ENCODE measurements at regions not wholly inside any gene's neighbourhood (a gene's known extent, or its start where the extent isn't known, plus 50 kb on each side); places are given as distances from the start of the nearest gene placed in this dataset.

GRCh38 chr3:105162448-105162847 lies 204.3 kb upstream of the ALCAM start:
- H3K4me3 Mint-ChIP-seq, result no peak overlapping the region
- no peaks in the 10 kb centered on the region for H3K9me3 Mint-ChIP-seq
- H3K27me3 Mint-ChIP-seq, result no peaks in the 10 kb centered on the region
- ATAC-seq, result no peak
- H3K4me1 Mint-ChIP-seq, result no peaks in the 10 kb centered on the region
- no peaks in the 10 kb centered on the region for H3K36me3 Mint-ChIP-seq
- no peak overlapping the region for H3K27ac Mint-ChIP-seq

DNA sequence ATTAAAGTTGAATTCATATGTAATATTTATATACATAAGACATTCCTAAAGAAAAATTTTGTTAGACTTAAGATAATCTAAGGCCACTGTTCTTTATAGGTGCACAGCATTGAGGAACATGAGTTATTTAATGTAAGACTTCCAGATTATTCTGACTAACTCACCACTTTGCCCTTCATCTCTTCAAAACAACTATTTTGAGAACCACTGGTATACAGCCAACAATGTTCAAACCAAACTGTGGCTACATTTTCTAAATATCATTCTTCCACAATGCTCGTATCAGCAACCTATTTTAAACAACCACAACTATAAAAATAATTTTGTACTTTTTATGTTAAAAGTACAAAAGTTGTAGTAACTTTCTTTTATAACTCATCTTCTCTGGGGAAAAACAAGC lies 199.8 kb upstream of the ALCAM start:
- no peak overlapping the region for H3K4me3 Mint-ChIP-seq
- ATAC-seq, result no peak
- H3K27ac Mint-ChIP-seq, result no peak overlapping the region
- H3K9me3 Mint-ChIP-seq, result no peaks in the 10 kb centered on the region
- no peaks in the 10 kb centered on the region for H3K27me3 Mint-ChIP-seq
- no peaks in the 10 kb centered on the region for H3K4me1 Mint-ChIP-seq
- no peaks in the 10 kb centered on the region for H3K36me3 Mint-ChIP-seq

- Mint-ChIP-seq H3K27ac (no peak overlapping the region), H3K4me1 (no peaks in the 10 kb centered on the region), H3K9me3 (no peaks in the 10 kb centered on the region), H3K36me3 (no peaks in the 10 kb centered on the region), H3K4me3 (no peak overlapping the region), H3K27me3 (no peaks in the 10 kb centered on the region)
- no peak for ATAC-seq
Measured at GRCh38 chr3:105170423-105170822, 196.3 kb upstream of the ALCAM start.

DNA sequence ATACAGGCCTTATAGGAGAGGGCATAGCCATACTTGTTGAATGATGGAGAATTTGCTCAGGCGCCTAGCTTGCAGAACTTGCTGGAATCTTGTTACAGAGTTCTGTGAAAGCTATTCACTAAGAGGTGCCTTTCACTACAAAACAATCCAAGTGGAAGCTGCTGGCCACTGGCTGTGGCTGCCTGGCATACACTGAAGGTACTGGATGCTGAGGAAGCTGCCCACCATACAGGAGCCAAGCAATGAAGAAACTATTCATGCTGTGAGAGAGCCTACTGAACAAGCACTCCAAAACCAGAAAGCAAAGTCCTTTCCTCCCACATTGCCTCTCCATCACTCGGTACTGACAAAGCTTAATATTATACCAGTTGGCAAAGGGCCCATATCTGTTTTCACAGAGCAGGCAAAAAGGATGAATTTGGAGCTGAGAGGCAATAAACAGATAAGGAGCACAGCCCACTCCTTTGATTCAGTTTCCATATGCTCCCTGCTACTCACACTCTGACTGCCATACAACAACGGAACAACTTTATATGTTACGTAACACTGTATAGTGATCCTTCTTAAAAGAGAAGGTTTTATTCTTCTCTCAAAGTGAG lies 192.6 kb upstream of the ALCAM start:
- Mint-ChIP-seq H3K27me3 (no peaks in the 10 kb centered on the region), H3K4me3 (no peak overlapping the region), H3K4me1 (no peaks in the 10 kb centered on the region), H3K27ac (no peak overlapping the region), H3K36me3 (no peaks in the 10 kb centered on the region), H3K9me3 (no peaks in the 10 kb centered on the region)
- no peak for ATAC-seq

GRCh38 chr3:105177576-105177975 lies 189.1 kb upstream of the ALCAM start:
- Mint-ChIP-seq H3K27ac (no peak overlapping the region), H3K4me3 (no peak overlapping the region), H3K36me3 (no peaks in the 10 kb centered on the region), H3K4me1 (no peaks in the 10 kb centered on the region), H3K9me3 (no peaks in the 10 kb centered on the region), H3K27me3 (no peaks in the 10 kb centered on the region)
- ATAC-seq, result no peak

DNA sequence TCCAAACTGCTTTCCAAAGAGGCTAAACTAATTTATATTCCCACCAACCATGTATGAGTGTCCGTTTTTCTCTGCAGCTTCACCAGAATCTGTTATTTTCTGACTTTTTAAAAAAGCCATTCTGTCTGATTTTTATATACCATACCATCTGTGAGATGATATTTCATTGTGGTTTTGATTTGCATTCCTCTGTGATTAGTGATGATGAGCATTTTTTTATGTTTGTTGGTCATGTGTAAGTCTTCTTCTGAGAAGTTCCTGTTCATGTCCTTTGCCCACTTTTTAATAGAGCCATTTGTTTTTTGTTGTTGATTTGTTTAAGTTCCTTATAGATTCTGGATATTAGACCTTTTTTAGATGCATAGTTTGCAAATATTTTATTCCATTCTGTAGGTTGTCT lies 179.4 kb upstream of the ALCAM start:
- Mint-ChIP-seq H3K4me3 (no peak overlapping the region), H3K36me3 (no peaks in the 10 kb centered on the region), H3K27ac (no peak overlapping the region), H3K9me3 (peaks cover 8% of the 10 kb centered on the region), H3K4me1 (no peaks in the 10 kb centered on the region), H3K27me3 (no peaks in the 10 kb centered on the region)
- no peak for ATAC-seq

DNA sequence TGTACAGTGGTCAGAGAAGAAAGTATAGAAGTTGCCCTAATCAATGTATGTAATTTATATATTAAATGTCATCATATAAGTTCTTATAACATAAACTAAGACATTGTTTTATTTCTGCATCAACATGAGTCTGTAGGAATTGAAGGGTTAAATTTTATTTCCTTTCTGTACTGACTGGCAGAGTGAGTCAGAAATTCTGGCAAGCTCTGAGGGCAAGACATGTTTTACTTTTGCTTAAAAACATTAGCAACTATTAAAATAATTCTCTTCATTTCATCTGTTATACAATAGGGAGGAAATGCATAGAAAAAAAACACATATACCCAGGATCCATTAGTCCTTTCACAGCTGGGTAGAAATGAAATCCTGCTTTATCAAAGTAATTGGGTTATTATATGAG lies 171.4 kb upstream of the ALCAM start:
- peaks cover 9% of the 10 kb centered on the region for H3K9me3 Mint-ChIP-seq
- H3K27me3 Mint-ChIP-seq, result peaks cover 8% of the 10 kb centered on the region
- no peaks in the 10 kb centered on the region for H3K4me1 Mint-ChIP-seq
- no peak for ATAC-seq
- H3K36me3 Mint-ChIP-seq, result no peaks in the 10 kb centered on the region
- H3K27ac Mint-ChIP-seq, result no peak overlapping the region
- no peak overlapping the region for H3K4me3 Mint-ChIP-seq

DNA sequence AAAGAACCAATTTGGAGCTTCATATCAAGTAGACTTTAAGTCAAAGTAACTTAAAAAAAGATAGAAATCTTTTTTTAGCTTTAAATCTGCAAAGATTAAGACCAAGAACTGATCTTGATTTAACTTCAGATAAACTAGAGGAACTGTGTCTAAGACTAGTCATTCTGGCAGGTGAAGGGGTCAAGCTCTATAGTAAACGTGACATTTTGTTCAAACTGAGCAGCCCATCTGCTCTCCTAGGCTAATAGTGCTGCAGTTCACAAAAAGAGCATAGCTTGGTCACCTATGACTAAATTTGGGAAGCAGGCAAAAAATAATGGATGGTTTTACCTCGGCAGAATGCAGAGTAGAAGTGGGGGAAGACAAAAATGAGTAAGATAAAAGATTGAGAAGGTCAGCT lies 168.8 kb upstream of the ALCAM start:
- no peaks in the 10 kb centered on the region for H3K36me3 Mint-ChIP-seq
- no peak overlapping the region for H3K4me3 Mint-ChIP-seq
- H3K4me1 Mint-ChIP-seq, result no peaks in the 10 kb centered on the region
- peaks cover under 1% of the 10 kb centered on the region for H3K9me3 Mint-ChIP-seq
- no peak for ATAC-seq
- H3K27ac Mint-ChIP-seq, result no peak overlapping the region
- peaks cover 8% of the 10 kb centered on the region for H3K27me3 Mint-ChIP-seq

DNA sequence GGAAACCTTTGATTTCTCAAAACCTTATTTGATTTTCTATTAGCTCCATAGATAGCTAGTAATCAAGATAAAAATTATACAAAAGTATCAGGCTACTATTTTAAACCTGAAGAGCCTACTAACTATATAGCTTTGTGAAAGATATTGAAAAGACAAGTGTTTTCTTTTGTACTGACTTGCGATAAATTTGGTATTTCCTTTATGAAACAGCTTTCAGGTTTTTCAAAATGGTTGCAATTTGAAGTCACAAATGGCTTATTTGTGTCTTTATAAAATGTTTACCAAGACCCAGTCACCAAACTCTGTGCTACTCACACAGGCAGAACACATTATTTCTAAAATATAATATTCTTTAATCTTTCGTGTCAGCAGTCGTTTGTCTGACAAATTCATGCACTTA lies 167.5 kb upstream of the ALCAM start:
- Mint-ChIP-seq H3K27ac (no peak overlapping the region), H3K4me1 (no peaks in the 10 kb centered on the region), H3K36me3 (no peaks in the 10 kb centered on the region), H3K4me3 (no peak overlapping the region), H3K27me3 (peaks cover 3% of the 10 kb centered on the region), H3K9me3 (no peaks in the 10 kb centered on the region)
- no peak for ATAC-seq

DNA sequence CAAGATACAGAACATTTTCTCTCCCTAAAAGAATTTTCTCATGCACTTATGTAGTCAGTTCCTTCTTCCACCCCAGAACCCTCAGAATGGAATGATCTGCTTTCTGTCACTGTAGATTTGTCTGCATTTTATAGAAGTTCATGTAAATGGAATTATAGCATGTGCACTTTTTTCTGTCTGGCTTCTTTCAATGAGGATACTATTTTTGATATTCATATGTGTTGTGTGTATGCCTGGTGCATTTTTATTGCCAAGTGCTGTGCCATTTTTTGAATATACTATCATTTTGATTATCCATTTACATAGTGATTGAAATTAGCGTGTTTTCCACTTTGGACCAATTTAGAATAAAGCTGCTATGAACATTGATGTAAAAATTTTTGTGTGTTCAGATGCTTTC lies 156.6 kb upstream of the ALCAM start:
- Mint-ChIP-seq H3K9me3 (no peaks in the 10 kb centered on the region), H3K27me3 (no peaks in the 10 kb centered on the region)
- no peak for ATAC-seq

GRCh38 chr3:105214590-105214989 lies 152.1 kb upstream of the ALCAM start:
- Mint-ChIP-seq H3K36me3 (no peaks in the 10 kb centered on the region), H3K27me3 (no peaks in the 10 kb centered on the region), H3K4me3 (no peak overlapping the region), H3K27ac (no peak overlapping the region), H3K4me1 (no peaks in the 10 kb centered on the region), H3K9me3 (peaks cover 2% of the 10 kb centered on the region)
- no peak for ATAC-seq

More for the DNA sequence above, 156.6 kb upstream of the ALCAM start:
- no peak overlapping the region for H3K27ac Mint-ChIP-seq
- no peaks in the 10 kb centered on the region for H3K36me3 Mint-ChIP-seq
- no peak overlapping the region for H3K4me3 Mint-ChIP-seq
- no peaks in the 10 kb centered on the region for H3K4me1 Mint-ChIP-seq

DNA sequence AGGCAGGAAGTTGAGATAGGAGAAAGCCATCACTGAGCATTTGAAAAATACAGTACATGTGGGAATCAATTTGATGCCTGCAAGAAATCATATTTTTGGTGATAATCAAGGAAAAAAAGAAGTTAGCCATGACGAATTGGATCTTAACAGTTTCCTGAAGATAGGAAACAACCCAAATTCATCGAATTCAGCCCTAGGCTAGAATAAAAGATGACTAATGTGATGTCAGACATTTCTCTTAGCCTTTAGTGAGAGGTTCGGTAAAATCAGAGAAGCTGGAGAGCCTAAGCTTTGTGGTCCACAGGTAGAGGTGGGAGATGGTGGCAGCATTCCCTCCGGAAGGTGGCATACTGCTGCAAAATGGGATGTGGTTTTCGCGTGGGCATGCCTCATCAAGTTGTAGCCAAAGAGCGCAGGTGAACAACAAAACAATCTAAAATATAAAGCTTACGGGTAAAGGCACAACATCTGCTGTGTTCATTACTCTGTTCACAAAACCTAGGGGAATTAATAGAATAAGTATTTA lies 144.1 kb upstream of the ALCAM start:
- H3K9me3 Mint-ChIP-seq, result no peaks in the 10 kb centered on the region
- no peaks in the 10 kb centered on the region for H3K27me3 Mint-ChIP-seq
- H3K4me3 Mint-ChIP-seq, result no peak overlapping the region
- no peaks in the 10 kb centered on the region for H3K36me3 Mint-ChIP-seq
- no peak overlapping the region for H3K27ac Mint-ChIP-seq
- no peak for ATAC-seq
- no peaks in the 10 kb centered on the region for H3K4me1 Mint-ChIP-seq

GRCh38 chr3:105223815-105224214 lies 142.9 kb upstream of the ALCAM start:
- ATAC-seq, result no peak
- H3K27me3 Mint-ChIP-seq, result no peaks in the 10 kb centered on the region
- no peaks in the 10 kb centered on the region for H3K36me3 Mint-ChIP-seq
- no peak overlapping the region for H3K4me3 Mint-ChIP-seq
- H3K27ac Mint-ChIP-seq, result no peak overlapping the region
- H3K4me1 Mint-ChIP-seq, result no peaks in the 10 kb centered on the region
- H3K9me3 Mint-ChIP-seq, result peaks cover 3% of the 10 kb centered on the region

DNA sequence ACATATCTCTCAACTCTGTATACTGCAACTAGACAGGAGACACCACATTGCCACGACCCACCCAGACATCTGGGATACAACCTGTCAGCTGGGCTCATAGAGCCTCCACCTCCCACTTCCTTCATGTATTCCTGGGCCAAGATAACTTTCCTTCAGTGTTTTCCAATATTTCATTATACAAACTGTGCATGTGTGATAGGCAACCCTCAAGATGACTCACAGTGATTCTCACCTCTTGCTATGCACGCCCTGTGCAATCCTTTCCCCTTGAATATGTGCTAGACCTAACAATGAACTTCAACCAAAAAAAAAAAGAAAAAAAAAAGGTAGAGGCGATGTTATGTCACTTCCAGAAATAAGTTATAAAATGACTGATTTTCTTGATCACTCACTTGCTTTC lies 138.0 kb upstream of the ALCAM start:
- no peak overlapping the region for H3K27ac Mint-ChIP-seq
- peaks cover 6% of the 10 kb centered on the region for H3K9me3 Mint-ChIP-seq
- H3K27me3 Mint-ChIP-seq, result no peaks in the 10 kb centered on the region
- H3K36me3 Mint-ChIP-seq, result no peaks in the 10 kb centered on the region
- no peaks in the 10 kb centered on the region for H3K4me1 Mint-ChIP-seq
- ATAC-seq, result no peak
- no peak overlapping the region for H3K4me3 Mint-ChIP-seq

DNA sequence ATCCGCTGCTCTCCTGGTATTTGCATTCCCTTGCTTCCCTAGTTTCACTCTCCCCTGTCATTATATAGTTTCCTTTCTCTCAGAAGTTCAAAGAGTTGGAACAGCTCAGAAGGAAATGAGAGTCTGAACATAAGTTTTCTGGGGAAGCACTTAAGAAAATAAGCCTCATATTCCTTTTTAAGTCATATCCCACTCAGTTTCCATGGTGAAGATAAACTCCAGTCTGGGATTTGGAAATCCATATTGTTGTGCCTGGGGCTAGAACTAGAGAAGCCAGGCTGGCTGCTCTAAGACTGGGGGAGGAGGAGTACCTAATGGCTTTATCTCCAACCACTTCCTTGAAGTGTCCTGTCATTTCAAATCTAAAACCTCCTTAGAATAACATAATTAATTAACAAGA lies 134.2 kb upstream of the ALCAM start:
- H3K27me3 Mint-ChIP-seq, result no peaks in the 10 kb centered on the region
- no peaks in the 10 kb centered on the region for H3K36me3 Mint-ChIP-seq
- no peak overlapping the region for H3K27ac Mint-ChIP-seq
- H3K4me3 Mint-ChIP-seq, result no peak overlapping the region
- peaks cover 6% of the 10 kb centered on the region for H3K9me3 Mint-ChIP-seq
- ATAC-seq, result no peak
- H3K4me1 Mint-ChIP-seq, result no peaks in the 10 kb centered on the region

GRCh38 chr3:105233010-105233409 lies 133.7 kb upstream of the ALCAM start:
- Mint-ChIP-seq H3K36me3 (no peaks in the 10 kb centered on the region), H3K9me3 (peaks cover 6% of the 10 kb centered on the region), H3K27ac (no peak overlapping the region), H3K4me3 (no peak overlapping the region), H3K27me3 (no peaks in the 10 kb centered on the region), H3K4me1 (no peaks in the 10 kb centered on the region)
- ATAC-seq, result no peak

DNA sequence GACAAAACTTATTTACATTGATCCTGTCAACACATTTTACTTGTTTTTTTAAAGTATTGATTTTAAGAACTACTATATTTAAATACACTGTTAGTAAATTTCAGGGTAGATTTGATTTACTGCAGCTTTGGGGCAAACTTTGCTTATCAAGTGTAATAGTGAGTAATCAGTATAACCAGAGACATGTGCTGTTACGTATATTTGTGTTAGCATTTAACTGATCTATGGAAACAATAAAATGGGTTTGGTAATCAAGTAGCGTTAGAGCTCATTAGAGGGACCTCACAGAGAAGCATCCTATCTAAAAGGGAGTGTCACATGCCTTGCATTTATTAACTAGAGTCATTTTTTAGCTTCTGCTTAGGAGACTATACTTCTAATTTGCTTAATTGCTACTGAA lies 131.5 kb upstream of the ALCAM start:
- Mint-ChIP-seq H3K27ac (no peak overlapping the region), H3K27me3 (no peaks in the 10 kb centered on the region), H3K4me1 (no peaks in the 10 kb centered on the region), H3K4me3 (no peak overlapping the region), H3K36me3 (no peaks in the 10 kb centered on the region), H3K9me3 (no peaks in the 10 kb centered on the region)
- ATAC-seq, result no peak
